ENCODE measurements at regions not wholly inside any gene's neighbourhood (a gene's known extent, or its start where the extent isn't known, plus 50 kb on each side); places are given as distances from the start of the nearest gene placed in this dataset.
A peak's percentile ranks its signal among the peaks of the same experiment; 100 is the strongest.

DNA sequence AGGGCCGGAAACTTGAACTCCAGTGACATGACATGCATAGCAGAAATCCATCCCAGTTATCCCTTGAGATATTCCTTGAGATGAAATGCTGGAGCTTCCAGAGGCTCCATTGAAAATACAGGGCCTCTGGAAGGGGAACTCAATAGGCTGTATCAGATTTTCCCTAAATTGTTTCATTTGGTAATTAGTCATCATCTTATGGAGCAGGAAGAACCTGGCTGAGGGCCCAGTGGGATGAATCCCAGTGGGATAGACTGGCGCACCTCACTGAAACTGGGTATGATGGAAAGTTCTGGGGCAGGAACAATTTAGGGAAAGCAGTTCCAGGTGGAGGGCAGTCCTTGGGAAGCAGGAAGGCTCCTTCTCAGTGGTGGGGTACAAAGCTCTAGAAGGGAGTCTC lies 307.8 kb upstream of the DIPK2B start:
- H3K36me3 ChIP-seq (ENCODE audit: control insufficient read depth, insufficient read depth, low read length) = no peaks in the 10 kb centered on the region
- H3K4me1 ChIP-seq (ENCODE audit: control insufficient read depth, insufficient read depth, low read length) = peaks cover 11% of the 10 kb centered on the region
- intact Hi-C loops (cut with micrococcal nuclease; ENCODE audit: unreplicated experiment) = loop anchor here (10.0 kb wide), 1 partner anchor 184 kb away; no protein-coding TSS in a partner anchor
- H3K27ac ChIP-seq (ENCODE audit: low read length) = peak overlapping the region; percentile 54; the same call in 1 of the 2 replicates
- peaks cover 9% of the 10 kb centered on the region; the same call in 1 of the 2 replicates for H3K9me3 ChIP-seq (ENCODE audit: control insufficient read depth, insufficient read depth, low read depth, low read length)
- CTCF ChIA-PET = no interaction called here
- in situ Hi-C loops (cut with HindIII; ENCODE audit: low pct_unique_long_range_greater_than_20kb, low sequenced_read_pairs) = no loop called here
- ATAC-seq = no peak
- no peak overlapping the region for H3K4me3 ChIP-seq (ENCODE audit: low read depth in 2 of 2, low read length in 2 of 2)
- H3K27me3 ChIP-seq (ENCODE audit: control insufficient read depth, insufficient read depth, low read length) = no peaks in the 10 kb centered on the region
- no peak for DNase-seq (ENCODE audit: low read depth, low spot score)
- TF ChIP-seq, protein P1, sequence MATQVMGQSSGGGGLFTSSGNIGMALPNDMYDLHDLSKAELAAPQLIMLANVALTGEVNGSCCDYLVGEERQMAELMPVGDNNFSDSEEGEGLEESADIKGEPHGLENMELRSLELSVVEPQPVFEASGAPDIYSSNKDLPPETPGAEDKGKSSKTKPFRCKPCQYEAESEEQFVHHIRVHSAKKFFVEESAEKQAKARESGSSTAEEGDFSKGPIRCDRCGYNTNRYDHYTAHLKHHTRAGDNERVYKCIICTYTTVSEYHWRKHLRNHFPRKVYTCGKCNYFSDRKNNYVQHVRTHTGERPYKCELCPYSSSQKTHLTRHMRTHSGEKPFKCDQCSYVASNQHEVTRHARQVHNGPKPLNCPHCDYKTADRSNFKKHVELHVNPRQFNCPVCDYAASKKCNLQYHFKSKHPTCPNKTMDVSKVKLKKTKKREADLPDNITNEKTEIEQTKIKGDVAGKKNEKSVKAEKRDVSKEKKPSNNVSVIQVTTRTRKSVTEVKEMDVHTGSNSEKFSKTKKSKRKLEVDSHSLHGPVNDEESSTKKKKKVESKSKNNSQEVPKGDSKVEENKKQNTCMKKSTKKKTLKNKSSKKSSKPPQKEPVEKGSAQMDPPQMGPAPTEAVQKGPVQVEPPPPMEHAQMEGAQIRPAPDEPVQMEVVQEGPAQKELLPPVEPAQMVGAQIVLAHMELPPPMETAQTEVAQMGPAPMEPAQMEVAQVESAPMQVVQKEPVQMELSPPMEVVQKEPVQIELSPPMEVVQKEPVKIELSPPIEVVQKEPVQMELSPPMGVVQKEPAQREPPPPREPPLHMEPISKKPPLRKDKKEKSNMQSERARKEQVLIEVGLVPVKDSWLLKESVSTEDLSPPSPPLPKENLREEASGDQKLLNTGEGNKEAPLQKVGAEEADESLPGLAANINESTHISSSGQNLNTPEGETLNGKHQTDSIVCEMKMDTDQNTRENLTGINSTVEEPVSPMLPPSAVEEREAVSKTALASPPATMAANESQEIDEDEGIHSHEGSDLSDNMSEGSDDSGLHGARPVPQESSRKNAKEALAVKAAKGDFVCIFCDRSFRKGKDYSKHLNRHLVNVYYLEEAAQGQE (IDR thresholded peaks at IDR 0.05; ENCODE audit: insufficient read depth in 1 of 2, low read depth in 2 of 2, low read length in 1 of 2) = no peak
- TF ChIP-seq POLR2AphosphoS5 (IDR thresholded peaks at IDR 0.05; ENCODE audit: low read depth, low read length) = no peak
- no peak for TF ChIP-seq SIN3A (IDR thresholded peaks at IDR 0.05; ENCODE audit: borderline replicate concordance, insufficient read depth, low read depth, low read length)
- TF ChIP-seq TCF7L2 (IDR thresholded peaks at IDR 0.05; ENCODE audit: low read depth, low read length) = no peak
- TF ChIP-seq, protein P2, sequence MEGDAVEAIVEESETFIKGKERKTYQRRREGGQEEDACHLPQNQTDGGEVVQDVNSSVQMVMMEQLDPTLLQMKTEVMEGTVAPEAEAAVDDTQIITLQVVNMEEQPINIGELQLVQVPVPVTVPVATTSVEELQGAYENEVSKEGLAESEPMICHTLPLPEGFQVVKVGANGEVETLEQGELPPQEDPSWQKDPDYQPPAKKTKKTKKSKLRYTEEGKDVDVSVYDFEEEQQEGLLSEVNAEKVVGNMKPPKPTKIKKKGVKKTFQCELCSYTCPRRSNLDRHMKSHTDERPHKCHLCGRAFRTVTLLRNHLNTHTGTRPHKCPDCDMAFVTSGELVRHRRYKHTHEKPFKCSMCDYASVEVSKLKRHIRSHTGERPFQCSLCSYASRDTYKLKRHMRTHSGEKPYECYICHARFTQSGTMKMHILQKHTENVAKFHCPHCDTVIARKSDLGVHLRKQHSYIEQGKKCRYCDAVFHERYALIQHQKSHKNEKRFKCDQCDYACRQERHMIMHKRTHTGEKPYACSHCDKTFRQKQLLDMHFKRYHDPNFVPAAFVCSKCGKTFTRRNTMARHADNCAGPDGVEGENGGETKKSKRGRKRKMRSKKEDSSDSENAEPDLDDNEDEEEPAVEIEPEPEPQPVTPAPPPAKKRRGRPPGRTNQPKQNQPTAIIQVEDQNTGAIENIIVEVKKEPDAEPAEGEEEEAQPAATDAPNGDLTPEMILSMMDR (IDR thresholded peaks at IDR 0.05) = no peak
- no TSS peak for BruUV-seq (replicated peaks)
- POLR2A ChIA-PET = no interaction called here

DNA sequence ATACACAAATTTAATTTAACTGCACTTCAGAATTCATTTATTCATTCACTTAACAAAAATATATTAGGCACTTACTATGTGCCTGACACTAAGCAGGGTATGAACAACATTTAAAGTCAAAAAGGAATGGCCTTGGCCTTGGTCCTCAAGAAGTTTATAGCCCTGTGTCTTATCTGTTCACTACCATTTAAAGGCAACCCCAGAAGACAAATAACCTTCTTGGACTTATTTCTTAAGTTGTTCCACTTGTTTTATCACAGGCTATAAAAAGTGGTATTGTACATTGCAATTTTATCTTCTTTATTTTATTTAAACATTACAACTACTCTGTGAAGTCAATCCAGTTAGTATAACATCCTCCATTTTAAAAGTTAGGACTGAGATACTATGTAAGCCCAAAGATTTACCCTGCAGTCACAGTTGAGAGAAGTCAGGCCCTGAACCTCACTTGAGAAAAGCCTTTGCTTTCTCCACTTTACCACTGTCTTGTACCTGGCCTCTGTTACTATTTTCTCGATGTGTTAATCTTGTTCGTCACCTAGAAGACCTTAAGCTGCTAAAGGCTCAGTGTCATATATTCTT lies 305.6 kb upstream of the DIPK2B start:
- Histone ChIP-seq H3K4me3 (ENCODE audit: low read depth in 2 of 2, low read length in 2 of 2) (no peak overlapping the region), H3K27ac (ENCODE audit: low read length) (peak overlapping the region; percentile 72), H3K36me3 (ENCODE audit: control insufficient read depth, insufficient read depth, low read length) (no peaks in the 10 kb centered on the region), H3K9me3 (ENCODE audit: control insufficient read depth, insufficient read depth, low read depth, low read length) (peaks cover 9% of the 10 kb centered on the region; the same call in 1 of the 2 replicates), H3K4me1 (ENCODE audit: control insufficient read depth, insufficient read depth, low read length) (peaks cover 11% of the 10 kb centered on the region), H3K27me3 (ENCODE audit: control insufficient read depth, insufficient read depth, low read length) (no peaks in the 10 kb centered on the region)
- TF ChIP-seq SIN3A (IDR thresholded peaks at IDR 0.05; ENCODE audit: borderline replicate concordance, insufficient read depth, low read depth, low read length) (no peak), POLR2AphosphoS5 (IDR thresholded peaks at IDR 0.05; ENCODE audit: low read depth, low read length) (no peak), TCF7L2 (IDR thresholded peaks at IDR 0.05; ENCODE audit: low read depth, low read length) (no peak)
- TF ChIP-seq, protein P2 (IDR thresholded peaks at IDR 0.05) = no peak
- TF ChIP-seq, protein P1 (IDR thresholded peaks at IDR 0.05; ENCODE audit: insufficient read depth in 1 of 2, low read depth in 2 of 2, low read length in 1 of 2) = no peak
- no peak for DNase-seq (ENCODE audit: low read depth, low spot score)
- in situ Hi-C loops (cut with HindIII; ENCODE audit: low pct_unique_long_range_greater_than_20kb, low sequenced_read_pairs) = no loop called here
- no TSS peak for BruUV-seq (replicated peaks)
- ATAC-seq = no peak
- intact Hi-C loops (cut with micrococcal nuclease; ENCODE audit: unreplicated experiment) = loop anchor here (10.0 kb wide), 1 partner anchor 181 kb away; no protein-coding TSS in a partner anchor
- ChIA-PET CTCF (no interaction called here), POLR2A (no interaction called here)

Data from Panc1 (cell line).